Astrocyte of the cerebellum (primary cell): ENCODE measurements at regions not wholly inside any gene's neighbourhood (a gene's known extent, or its start where the extent isn't known, plus 50 kb on each side); places are given as distances from the start of the nearest gene placed in this dataset.
A peak's percentile ranks its signal among the peaks of the same experiment; 100 is the strongest.

Experiments
- DNase-seq: peaks from one replicate; pipeline ENCODE4 v3.0.0-alpha.2; 2011; ENCODE audit warnings: low read depth
- H3K4me3 ChIP-seq: 2 replicates; pipeline ENCODE4 v1.5.1; 2011; ENCODE audit warnings: mild to moderate bottlenecking, low read depth, low read length, moderate library complexity
- in situ Hi-C: cut with HindIII; loops from 2 replicates; pipeline ENCODE4 v1.10.0; 2017; ENCODE audit warnings: low sequenced_read_pairs
- TF ChIP-seq, protein P1 (sequence below): IDR thresholded peaks from 2 replicates; pipeline ENCODE4 v1.5.1; 2012; ENCODE audit warnings: low read length, low read depth, moderate library complexity, mild to moderate bottlenecking; ENCODE audit errors: missing control alignments

- in situ Hi-C loops = no loop called here
- no peak for DNase-seq
- TF ChIP-seq, protein P1, sequence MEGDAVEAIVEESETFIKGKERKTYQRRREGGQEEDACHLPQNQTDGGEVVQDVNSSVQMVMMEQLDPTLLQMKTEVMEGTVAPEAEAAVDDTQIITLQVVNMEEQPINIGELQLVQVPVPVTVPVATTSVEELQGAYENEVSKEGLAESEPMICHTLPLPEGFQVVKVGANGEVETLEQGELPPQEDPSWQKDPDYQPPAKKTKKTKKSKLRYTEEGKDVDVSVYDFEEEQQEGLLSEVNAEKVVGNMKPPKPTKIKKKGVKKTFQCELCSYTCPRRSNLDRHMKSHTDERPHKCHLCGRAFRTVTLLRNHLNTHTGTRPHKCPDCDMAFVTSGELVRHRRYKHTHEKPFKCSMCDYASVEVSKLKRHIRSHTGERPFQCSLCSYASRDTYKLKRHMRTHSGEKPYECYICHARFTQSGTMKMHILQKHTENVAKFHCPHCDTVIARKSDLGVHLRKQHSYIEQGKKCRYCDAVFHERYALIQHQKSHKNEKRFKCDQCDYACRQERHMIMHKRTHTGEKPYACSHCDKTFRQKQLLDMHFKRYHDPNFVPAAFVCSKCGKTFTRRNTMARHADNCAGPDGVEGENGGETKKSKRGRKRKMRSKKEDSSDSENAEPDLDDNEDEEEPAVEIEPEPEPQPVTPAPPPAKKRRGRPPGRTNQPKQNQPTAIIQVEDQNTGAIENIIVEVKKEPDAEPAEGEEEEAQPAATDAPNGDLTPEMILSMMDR = no peak
- H3K4me3 ChIP-seq = no peak overlapping the region
These were observed 247.3 kb downstream of the NXPE2 start for GRCh38 chr11:114925591-114925990.

DNA sequence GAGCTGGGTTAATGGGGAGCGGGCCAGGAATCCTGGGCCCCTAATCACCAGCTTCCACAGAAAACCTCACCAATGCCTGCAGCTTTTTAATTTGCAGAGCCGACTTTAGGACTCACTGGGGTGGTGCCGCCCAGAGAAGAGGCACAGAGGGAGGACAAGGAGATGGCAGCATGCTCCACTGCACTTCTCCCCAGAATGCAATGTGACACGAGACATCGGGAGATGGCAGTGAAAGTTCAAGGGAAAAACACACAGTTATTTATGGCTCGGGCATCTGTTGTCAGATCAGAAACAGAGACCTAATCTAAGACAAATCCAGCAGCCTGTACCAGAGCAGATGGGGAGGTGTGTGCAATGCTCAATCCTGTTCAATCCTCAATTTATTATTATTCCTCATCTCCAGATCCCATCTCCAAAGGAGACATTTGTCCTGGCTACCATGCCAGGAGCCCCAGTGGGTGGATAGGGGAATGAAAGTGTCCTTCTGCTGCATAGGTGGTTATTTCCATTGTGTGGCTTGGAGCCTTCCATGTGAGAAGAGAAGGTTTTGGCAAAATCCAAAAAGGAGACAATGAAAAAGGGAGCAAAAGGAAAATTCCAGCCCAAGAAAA is 250.0 kb downstream of the NXPE2 start:
- no peak for DNase-seq
- in situ Hi-C loops = no loop called here
- H3K4me3 ChIP-seq = no peak overlapping the region
- TF ChIP-seq, protein P1 = no peak

DNA sequence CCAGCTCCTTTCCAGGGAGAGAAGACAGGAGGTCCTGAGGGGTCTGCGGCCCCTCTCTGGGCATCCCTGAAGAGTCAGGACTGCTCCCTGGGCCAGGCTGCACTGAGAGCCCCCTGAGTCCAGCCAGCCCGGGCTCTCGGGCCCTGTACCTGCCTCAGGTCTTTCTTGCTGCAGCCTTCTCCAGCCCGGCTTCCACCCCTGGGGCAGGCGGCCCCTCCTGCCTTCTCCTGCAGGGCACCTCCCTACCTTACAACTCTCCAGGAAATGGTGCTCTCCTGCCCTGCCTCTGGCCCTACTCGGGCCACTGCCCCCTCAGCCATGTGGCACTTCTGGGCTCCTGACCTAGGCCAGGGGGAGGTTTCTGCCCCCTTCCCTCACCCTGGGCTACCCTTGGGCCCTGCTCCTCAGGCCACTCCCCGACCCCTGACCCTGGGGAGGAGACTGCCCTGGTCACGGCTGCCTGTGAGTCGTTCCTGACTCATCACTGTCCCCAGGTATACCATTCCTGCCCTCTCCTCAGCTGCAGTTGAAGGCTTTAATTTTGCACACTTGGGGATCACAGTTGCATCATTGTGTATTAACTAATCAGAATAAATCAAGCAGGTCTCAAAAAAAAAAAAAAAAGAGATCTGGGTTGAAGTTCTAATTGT is 251.1 kb downstream of the NXPE2 start:
- H3K4me3 ChIP-seq = no peak overlapping the region
- no peak for DNase-seq
- in situ Hi-C loops = no loop called here
- TF ChIP-seq, protein P1 = no peak

DNA sequence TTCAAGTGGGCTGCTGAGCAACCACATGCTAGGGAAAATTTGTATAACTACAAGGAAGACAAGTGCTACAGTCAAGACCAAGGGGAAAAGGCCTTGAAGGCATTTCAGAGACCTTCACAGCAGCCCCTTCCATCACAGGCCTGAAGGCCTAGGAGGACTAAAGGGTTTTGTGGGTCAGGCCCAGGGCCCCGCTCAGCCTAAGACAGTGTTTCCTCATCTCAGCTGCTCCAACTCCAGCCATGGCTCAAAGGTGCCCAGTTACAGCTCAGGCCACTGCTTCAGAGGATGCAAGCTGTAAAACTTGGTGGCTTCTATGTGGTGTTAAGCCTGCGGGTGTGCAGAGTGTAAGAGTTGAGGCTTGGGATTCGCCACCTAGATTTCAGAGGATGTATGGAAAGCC is 260.5 kb downstream of the NXPE2 start:
- in situ Hi-C loops = no loop called here
- no peak for DNase-seq
- no peak overlapping the region for H3K4me3 ChIP-seq
- TF ChIP-seq, protein P1 = no peak

DNA sequence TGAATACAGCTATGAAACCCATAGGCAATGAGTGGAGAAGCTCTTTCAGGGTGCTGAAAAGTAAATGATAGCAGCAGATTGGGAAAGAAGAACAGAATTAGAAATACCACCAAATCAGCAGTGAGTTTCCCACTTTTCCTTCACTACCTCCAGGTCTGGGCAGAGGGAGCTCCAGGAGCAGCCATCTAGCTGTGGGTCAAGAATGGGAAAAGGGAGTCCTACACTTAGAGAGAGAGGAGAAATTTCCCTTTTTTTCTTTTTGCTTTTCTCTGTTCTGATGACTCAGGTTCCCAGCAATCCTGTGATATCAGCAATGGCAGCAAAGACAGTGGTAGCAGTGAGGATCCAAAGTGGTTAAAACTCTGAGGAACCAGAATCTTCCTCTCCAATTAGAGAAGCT is 263.9 kb downstream of the NXPE2 start:
- in situ Hi-C loops = no loop called here
- TF ChIP-seq, protein P1 = peak; percentile 23
- H3K4me3 ChIP-seq = no peak overlapping the region
- no peak for DNase-seq

- in situ Hi-C loops = no loop called here
- DNase-seq = no peak
- no peak overlapping the region for H3K4me3 ChIP-seq
- TF ChIP-seq, protein P1 = no peak
These were observed 271.5 kb downstream of the NXPE2 start for GRCh38 chr11:114949614-114950351.
